ENCODE measurements at regions not wholly inside any gene's neighbourhood (a gene's known extent, or its start where the extent isn't known, plus 50 kb on each side); places are given as distances from the start of the nearest gene placed in this dataset.

- DNase-seq (ENCODE audit: low spot score), result no peak
These were observed 207.6 kb upstream of the LYZL1 start for GRCh38 chr10:29081231-29081630.

DNA sequence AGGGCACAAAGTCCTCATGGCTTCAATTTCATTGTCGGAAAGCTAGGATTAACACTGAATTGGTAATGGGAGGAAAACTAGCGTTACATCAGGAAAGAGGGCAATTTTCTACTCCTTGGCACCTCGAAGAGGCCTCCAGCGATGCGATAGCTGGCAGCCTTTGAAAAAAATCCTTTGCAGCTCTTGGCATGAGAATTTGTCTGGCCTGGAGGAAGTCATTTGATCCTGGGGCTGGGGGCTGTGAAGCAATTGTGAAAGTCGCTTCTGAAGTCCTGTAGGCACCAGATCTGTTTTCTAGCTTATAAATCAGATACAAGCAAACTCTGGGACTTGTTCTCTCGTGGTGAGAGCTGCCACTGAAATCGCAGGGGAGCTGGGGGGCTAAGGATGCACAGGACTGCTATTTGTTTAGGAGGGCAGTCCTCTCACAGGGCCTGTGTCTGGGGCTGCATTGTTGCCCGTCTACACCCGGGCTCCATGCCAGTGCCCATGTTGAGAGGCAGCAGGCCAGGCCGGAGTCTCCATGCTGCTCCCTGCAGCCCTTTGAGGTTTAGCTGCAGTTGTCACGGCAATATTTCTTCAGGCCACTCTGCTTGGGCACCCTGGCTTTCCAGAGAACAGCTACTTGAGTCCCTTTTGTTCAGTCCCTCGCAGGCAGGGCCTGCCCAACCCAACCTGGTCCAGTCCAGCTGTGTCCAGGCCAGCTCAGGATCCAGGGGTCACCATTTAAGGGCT is 206.8 kb upstream of the LYZL1 start:
- no peak for DNase-seq (ENCODE audit: low spot score)

GRCh38 chr10:29083096-29083495 is 205.8 kb upstream of the LYZL1 start:
- DNase-seq (ENCODE audit: low spot score), result no peak

DNA sequence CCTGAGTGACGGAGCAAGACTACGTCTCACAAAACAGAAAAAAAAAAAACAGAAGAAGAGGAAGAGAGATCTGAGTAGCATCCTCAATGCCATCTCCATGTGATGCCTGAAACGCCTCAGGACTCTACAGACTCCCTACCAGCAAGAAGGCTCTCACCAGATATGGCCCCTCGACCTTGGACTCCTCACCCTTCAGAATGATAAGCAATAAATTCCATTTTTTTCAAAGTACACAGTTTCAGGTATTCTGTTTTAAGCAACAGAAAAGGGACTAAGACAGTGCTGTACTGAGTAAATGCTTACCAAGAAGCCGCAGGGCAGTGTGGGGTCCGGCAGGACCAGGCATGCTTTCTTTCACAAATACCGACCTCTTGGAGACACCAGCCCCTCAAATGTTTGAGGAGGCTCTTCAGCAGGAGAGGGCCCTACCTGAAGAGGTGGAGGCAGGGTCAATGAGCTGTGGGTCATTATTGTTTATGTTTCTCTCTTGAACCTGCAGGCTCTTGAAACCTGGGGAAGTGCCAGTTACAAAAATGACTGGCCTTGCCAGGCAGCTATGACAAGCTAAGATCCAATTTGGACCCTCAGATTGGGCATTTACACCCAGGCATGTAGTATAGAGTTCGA is 204.1 kb upstream of the LYZL1 start:
- no peak for DNase-seq (ENCODE audit: low spot score)

DNA sequence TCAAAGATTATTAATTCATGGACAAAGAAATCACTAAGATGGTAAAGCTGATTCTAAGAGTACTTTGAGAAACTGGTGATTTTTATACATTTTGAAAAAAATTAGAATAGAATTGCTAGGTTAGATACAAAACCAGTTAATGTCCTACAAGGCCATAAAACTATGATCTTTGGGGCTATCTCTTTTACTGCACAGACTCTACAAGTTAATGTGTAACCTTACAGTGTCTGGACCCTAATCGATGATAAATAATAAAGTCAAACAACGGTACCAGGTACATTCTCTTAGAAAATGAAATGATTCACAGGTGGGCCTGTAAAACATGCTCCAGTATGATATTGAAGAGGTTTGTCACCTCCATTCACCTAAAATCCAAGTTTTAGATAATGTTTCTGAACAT is 199.8 kb upstream of the LYZL1 start:
- DNase-seq (ENCODE audit: low spot score), result no peak

GRCh38 chr10:29096303-29096824 is 192.5 kb upstream of the LYZL1 start:
- no peak for DNase-seq (ENCODE audit: low spot score)

DNA sequence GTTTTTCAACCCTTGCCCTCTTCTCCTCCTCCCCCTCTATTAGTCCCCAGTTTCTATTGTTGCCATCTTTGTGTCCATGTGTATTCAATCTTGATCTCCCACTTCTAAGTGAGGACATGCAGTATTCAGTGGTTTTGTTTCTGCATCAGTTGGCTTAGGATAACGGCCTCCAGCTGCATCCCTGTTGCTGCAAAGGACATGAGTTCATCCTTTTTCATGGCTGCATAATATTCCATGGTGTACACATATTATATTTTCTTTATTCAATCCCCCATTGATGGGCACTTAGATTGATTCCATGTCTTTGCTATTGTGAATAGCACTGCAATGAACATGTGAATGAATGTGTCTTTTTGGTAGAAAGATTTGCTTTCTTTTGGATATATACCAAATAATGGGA is 190.4 kb upstream of the LYZL1 start:
- no peak for DNase-seq (ENCODE audit: low spot score)

- DNase-seq (ENCODE audit: low spot score), result no peak
These were observed 189.9 kb upstream of the LYZL1 start for GRCh38 chr10:29099001-29099400.

- DNase-seq (ENCODE audit: low spot score), result no peak
These were observed 189.5 kb upstream of the LYZL1 start for GRCh38 chr10:29099415-29099814.

- DNase-seq (ENCODE audit: low spot score), result no peak
These were observed 188.4 kb upstream of the LYZL1 start for GRCh38 chr10:29100505-29100904.

GRCh38 chr10:29102233-29102632 is 186.6 kb upstream of the LYZL1 start:
- no peak for DNase-seq (ENCODE audit: low spot score)

- no peak for DNase-seq (ENCODE audit: low spot score)
These were observed 186.2 kb upstream of the LYZL1 start for GRCh38 chr10:29102636-29103035.

- DNase-seq (ENCODE audit: low spot score), result no peak
These were observed 184.0 kb upstream of the LYZL1 start for GRCh38 chr10:29104661-29105399.

DNA sequence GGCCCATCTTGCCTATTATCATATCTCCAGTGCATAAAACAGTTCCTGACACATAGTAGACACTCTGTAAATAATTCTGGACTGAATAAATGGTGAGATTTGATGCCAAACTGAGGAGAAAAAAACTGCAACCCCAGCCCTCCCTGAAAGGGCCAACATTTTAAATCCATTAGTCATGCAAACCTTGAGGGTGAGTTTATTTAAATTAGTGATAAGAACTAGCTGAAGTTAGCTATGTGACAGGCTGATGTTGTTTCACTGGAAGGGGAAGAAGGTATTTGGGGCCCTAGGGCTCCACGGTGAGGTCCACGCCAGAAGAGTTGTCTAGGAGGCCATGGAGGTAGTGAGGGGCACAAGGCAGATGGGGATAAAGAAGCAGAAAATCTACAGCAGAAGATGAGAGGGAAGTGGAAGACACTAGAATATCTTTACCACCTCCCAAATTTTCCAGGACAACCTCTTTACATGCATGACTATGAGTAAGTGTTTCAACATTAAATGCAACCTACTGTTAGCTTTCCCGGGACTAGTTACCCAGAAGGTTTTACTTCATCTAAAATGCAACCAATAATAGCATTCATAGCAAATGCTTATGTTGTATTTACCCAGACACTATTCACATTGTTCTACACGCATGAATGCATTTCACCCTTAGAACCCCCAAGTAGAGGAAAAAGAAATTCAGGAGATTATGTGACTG is 183.2 kb upstream of the LYZL1 start:
- DNase-seq (ENCODE audit: low spot score), result no peak

- no peak for DNase-seq (ENCODE audit: low spot score)
These were observed 182.6 kb upstream of the LYZL1 start for GRCh38 chr10:29106287-29106686.

DNA sequence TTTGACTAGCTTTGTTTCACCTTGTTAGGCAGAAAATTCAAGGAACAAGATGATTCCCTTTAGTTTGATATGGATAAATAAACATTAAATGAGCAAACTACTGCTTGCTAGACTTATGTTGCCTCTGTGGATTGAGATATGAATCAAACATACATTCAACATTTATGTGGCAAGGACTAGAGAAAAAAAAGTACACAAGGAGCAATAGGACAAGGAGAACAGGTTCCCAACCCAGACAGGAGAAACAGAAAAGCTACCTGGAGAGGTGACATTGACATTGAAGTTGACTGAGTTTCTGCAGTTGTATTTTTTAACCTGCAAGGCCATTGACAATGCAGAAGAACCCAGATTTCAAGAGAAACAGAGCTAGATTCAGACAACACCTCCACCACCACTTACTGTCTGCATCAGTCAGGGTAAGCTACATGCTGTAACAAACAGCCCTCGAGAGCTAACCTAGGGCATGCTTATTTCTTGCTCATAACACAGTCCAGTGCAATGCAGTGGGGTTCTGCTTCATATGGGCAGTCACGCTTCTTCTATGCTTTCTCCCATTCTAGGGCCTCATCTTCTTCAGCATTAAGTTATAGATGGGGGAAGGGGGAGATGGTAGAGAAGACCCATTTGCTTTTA is 180.9 kb upstream of the LYZL1 start:
- DNase-seq (ENCODE audit: low spot score), result no peak

GRCh38 chr10:29109707-29110571 is 178.9 kb upstream of the LYZL1 start:
- DNase-seq (ENCODE audit: low spot score), result no peak

DNA sequence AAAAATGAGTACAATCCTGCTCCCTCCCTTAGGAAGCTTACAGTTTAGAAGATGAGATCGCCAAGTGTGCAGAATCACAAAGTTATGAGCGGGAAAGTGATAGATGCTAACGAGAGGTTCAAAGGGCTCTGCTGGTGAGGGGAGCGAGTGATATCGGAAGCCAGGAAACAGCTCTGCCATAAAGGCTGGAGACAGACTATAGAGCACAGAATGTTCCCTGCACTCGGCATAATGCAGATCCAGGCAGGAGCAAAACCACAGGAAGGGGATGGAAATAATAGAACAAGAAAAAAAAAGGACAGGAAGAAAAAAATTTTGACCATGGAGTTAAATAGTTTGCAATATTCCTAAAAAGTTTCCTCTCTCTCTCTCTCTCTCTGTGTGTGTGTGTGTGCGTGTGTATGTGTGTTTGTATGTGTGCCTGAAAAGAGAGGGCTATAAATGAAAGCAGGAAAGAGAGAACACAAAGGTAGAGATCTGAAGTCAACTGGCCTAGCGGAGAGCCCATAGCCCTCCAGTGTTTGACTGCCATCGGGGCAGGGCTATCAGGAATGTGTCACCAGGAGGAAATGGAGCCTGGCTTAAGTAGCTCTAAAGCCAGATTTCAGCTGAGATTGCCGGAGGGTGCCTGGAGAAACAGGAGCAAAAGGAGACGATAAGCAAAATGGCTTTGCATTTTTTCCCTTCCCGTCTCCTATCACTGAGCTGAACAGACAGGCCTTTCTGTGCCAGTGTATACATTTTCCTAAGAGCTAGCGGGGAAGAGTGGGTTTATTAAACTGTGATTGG is 175.8 kb upstream of the LYZL1 start:
- DNase-seq (ENCODE audit: low spot score), result no peak

GRCh38 chr10:29113616-29113945 is 175.3 kb upstream of the LYZL1 start:
- DNase-seq (ENCODE audit: low spot score), result no peak

DNA sequence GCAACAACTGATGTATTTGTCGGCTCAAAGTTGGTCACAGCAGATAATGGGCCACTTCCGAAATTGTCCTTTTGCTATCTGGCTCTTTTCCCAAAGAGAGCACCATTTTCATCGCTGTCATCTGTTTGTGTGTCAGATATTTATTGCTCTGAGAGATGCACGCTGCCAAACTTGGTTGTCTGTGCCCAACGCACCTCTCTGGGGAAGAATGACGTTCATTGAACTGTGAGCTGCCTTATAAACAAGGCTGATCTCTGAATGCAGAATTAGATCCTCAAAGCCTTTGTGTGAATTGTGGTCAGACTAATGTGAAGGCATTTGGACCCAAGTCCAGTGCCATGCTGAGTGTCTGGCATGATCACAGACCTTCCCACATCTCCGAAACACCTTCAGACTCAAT is 174.7 kb upstream of the LYZL1 start:
- no peak for DNase-seq (ENCODE audit: low spot score)

All from hematopoietic multipotent progenitor cell treated with erythropoietin and hydrocortisone succinate and interleukin-3 and kit ligand, for 17 days (in vitro differentiated cells).